GM12878 (cell line): ENCODE measurements at regions not wholly inside any gene's neighbourhood (a gene's known extent, or its start where the extent isn't known, plus 50 kb on each side); places are given as distances from the start of the nearest gene placed in this dataset.

Experiments used
- POLR2A ChIP-seq: IDR thresholded peaks from 2 replicates; pipeline ENCODE4 v1.6.1; 2011; ENCODE audit warnings: low read depth, mild to moderate bottlenecking, low read length
- SMAD1 ChIP-seq: fragments of 450-650 bp; IDR thresholded peaks from 2 replicates; pipeline ENCODE4 v1.6.1; 2018; ENCODE audit warnings: mild to moderate bottlenecking, low read depth; ENCODE audit not compliant: partially characterized antibody

DNA sequence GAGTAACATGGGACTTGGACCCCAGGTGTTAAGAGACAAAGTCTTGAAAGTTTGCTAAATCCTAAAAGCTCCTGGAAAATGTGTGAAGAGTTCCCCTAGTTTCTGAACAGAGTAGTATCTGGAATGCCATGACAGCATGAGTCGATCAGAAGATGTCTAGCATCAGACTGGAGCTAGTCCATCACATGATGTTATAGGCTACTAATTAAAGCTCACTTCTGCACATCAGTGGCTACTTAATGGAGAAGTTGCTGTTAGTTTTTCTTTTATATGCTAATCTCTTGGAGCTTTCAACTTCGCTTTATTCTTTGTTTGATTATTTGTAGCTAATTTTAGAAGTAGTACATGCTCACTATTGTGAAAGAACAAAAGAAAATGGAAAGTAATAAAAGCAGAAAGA is 471.3 kb upstream of the KLF4 start:
- TF ChIP-seq POLR2A (no peak), SMAD1 (no peak)
